DMS 273 treated with DMSO at 0.1 percent for 48 hours (cell line): ENCODE measurements at regions not wholly inside any gene's neighbourhood (a gene's known extent, or its start where the extent isn't known, plus 50 kb on each side); places are given as distances from the start of the nearest gene placed in this dataset.

ENCODE experiments used
- DNase-seq: peaks from one replicate; lab custom pipeline; 2025; lab: John Stamatoyannopoulos, UW

DNA sequence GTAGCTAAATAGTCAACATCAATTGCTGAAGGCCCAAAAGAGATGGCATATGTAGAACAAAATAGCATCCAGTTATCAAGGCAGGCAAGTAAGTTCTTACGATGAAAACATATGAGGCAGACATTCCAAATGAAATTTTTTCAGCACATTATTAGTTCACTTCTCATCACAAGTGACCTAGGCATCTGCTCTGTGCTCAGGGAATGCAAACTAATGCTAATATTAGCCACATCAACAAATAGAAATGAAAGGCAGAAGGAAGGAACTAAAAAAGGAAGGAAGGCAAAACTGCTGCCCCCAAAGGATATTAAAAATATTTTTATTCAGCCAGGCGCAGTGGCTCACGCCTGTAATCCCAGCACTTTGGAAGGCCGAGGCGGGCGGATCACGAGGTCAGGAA lies 51.2 kb upstream of the ROCK1 start:
- no peak for DNase-seq

DNA sequence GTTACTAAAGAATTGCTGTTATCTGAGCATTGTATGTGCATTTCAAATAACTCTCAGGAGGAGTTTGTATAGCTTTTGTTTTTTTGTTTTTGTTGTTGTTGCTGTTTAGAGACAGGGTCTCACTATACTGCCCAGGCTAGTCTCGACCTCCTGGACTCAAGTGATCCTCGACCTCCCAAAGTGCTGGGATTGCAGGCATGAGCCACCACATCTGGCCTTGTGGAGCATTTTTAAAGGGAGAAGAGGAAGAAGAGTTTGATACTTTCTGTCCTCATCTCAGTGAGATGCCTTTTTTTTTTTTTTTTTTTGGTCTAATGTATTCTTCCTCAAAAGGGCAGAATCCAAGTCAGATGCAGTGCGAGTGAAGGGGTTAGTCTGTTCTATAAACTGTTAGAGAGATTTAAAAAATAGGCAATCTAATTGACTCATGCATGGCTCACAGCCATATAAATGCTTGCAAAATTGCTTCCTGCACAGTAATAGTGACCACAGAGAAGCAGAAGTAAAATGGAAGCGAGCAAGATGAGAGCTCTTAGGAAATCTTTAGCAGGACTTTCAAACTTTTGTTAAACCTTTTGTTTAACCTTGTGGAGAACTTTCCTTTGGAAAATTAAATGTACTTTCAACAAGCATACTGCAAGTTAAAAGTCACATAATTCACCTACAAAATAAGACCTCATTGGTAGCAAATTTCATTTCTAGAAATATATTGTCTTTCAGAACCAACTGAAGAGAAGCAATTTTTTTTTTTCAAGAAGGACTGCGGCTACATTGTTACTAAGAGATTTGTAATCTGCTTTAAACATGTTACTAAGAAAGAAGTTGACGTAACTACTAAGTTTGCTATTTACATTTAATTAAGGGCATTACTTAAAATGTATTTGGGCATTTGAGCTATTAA lies 52.3 kb upstream of the ROCK1 start:
- DNase-seq = no peak

DNA sequence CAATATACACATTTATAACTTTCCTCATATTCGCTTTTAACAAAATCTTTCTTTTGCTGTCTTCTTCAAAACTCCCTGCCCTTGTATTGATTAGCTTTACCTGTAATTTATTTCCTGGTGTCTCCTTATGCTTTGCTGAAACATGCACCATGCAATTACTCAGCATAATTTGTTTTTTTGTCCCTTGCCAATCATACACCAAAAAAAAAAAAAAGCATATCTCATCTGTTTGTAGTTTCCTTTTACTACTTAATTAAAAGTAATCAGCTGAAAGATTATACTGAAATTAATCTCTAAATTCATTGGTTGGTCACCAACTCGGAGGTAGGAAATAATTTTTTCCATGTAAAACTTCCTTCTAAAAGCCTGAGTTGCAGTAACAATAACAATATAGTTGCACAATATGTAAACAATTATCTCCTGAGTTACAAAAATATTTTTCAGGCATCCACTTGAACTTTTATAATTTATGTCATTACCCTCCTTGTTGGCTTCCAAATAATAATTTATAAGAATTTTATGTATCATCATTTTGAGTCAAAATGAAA lies 53.0 kb upstream of the ROCK1 start:
- DNase-seq = no peak

DNA sequence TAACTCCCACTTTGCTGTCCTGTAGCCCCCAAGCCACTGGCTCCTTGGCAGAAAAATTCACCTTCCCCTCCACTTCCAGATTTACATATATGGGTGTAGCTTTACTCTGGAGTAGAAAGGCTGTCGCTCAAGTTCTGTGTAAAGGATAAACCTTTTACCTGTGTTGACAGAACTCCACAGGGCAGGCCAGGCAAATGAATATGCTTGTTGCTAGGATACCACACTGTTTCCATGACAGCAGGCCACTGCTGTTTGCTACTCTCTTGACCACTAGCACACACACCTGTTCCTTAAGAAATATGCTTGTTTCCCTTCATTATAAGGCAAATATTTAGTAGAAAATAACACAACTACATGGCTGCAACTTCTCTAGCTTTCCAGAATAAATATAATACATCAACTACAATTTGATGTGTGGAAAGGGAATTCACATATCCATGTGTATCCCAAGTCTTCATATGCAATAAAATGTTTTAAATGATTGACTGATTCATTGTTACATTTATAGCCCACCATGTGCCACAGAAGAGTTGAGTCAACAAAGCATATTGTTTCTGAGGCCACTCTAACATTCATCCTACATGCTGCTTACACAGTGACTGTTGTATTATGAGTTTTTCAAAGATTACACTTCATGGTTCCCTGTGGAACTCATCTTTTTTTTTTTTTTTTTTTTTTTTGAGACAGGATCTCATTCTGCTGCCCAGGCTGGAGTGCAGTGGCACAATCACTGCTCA lies 56.2 kb upstream of the ROCK1 start:
- DNase-seq = no peak

DNA sequence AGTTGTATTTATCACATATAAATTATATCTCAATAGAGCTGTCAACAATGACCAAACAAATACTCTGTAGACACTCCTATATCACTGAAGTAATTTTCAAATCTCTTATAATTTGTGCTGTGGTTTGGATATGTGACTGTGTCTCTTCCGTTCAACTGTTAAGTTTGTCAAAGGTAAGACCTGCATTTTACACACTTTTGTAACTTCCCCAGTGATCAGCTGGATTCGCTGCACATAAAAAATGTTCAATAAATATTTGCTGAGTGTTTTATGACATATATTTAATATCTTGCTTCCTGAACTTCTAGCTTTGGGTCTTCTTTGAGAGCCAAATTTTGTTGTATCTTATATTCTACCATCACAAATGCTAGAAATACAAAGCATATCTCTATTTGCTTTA lies 57.3 kb upstream of the ROCK1 start:
- no peak for DNase-seq

DNA sequence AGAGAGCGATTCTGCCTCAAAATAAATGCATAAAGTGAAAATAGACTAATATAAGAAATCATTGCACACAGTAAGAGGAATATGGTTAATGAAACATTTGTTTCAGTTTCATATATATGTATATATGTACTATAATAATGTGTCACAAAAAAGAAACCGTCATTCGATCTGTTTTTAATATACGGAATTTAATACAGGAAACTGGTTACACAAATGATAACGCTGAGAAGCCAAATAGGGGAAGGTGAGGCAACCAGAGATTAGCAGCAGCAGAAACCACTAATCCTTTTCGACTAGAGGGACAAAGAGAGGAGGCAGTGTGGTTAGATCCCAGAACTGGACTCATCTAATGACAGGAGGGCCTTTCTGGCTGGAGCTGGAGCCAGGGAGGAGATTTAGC lies 64.2 kb upstream of the GREB1L start:
- no peak for DNase-seq

DNA sequence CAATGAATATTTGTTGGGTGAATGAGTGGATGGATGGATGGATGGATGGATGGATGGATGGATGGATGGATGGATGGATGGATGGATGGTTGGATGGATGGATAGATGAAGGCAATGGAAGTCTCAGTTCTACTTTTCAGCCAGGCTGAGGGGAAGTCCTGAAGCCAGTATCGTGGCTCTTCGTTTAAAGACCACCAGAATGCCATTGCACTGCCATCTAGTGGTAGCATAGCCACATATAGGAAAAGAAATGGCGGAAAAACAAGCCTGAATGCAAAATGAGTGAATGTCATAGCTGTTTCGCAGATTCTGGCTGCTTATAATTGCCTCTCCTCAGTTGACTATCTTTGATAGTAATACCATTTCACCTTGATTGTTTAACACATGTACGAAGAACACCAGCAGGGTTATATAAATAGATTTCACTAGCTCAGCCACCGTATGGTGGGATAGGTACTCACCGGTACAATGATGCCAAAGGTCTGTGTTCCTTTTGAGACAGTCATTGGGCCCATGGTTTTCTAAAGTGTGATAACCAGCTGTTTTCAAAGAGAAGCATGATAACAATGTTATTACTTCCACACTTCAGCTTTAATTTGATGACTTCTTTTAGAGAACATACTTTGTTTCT lies 62.3 kb upstream of the GREB1L start:
- DNase-seq = peak; percentile 35

DNA sequence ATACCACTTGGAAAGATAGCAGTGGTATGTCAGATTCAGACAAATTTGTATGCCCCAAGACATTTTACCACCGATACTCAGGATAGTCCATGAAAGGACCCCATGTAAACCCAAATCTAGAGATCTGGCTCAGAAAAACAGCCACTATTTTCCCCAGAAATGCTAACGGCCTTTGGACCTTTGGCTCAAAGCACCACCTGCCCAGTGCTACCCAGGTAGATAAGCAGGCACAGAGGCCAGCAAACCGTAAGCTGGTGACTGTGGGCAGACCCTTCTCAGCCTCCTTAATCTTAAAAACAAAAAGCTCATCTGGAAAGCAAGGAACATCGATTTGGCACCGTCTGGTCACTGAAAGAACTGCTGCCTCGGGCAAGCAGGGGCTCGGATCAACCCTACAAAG lies 61.4 kb upstream of the GREB1L start:
- no peak for DNase-seq

DNA sequence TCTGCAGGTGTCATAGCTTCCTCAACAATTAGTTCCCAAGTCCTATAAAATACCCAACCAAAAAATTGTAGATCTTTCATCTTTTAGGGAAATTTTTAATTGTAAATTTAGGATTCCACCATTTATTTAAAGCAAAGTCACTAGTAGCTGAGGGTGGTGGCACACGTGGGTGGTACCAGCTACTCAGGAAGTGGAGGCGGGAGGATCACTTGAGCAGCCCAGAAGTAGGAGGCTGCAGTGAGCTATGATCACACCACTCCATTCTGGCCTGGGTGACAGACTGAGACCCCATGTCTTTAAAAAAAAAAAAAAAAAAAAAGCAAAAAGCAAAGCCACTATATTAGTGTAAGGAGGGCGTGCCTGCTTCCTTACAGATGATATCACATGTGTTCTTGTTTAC lies 60.3 kb upstream of the GREB1L start:
- DNase-seq = no peak

DNA sequence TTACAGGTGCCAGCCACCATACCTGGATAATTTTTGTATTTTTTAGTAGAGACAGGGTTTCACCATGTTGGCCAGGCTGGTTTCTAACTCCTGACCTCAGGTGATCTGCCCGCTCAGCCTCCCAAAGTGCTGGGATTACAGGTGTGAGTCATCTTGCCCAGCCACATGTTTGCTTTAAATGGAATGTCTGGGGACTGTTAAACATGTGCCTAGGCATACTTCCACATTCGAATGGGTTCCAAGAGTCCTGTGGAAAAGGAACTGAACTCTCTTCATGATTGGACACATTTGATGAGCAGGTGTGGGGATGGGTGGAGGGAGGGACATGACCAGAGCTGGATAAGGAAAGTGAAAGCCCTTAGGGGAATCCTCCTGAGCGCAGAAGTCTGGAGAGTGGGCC lies 58.4 kb upstream of the GREB1L start:
- DNase-seq = no peak

DNA sequence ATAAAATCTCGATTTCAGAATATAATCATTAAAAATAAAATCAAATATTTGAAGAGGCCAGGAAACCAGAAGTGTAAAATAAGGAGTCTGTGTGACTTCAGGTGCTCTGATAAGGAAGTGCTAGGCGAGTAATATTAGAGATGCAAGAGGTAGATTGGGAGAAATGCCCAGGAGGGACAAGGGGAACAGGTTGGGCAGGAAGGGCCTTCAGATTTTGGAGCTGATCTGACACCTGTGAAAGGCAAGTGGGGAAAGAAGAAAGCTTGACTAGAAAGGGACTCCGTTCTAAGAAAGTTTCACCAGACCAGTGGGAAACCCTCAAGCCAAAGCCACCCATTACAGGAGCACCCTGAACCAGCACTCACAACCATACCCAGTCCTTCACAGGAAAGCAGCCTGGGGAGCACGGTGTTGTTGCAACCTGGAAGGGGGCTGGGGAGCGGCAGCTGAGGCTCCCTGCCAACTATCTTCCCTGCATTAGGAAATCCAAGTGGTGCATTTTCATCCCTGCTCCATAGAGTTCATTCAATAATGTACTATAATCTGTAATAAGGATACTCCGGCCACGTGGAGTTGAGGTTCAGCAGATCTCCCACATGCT lies 57.5 kb upstream of the GREB1L start:
- no peak for DNase-seq

DNA sequence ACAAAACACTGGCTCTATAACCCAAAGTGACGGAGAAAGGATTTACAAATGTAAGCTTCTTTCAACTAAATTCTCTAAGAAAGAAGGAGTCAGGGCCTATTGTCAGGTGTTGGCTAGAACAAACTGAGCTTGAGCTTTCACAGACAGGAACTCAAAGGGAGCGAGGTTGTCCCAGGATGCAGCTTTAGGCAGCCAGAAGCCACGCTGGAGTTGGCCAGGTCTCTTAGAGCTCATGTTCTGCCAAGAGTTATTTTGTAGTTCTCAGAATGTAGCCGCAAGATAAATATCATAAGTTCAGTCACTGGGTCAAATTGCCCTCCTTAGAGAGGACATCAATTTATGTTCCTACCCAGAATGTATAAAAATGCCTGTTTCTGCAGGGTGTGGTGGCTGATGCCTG lies 54.1 kb upstream of the GREB1L start:
- no peak for DNase-seq

DNA sequence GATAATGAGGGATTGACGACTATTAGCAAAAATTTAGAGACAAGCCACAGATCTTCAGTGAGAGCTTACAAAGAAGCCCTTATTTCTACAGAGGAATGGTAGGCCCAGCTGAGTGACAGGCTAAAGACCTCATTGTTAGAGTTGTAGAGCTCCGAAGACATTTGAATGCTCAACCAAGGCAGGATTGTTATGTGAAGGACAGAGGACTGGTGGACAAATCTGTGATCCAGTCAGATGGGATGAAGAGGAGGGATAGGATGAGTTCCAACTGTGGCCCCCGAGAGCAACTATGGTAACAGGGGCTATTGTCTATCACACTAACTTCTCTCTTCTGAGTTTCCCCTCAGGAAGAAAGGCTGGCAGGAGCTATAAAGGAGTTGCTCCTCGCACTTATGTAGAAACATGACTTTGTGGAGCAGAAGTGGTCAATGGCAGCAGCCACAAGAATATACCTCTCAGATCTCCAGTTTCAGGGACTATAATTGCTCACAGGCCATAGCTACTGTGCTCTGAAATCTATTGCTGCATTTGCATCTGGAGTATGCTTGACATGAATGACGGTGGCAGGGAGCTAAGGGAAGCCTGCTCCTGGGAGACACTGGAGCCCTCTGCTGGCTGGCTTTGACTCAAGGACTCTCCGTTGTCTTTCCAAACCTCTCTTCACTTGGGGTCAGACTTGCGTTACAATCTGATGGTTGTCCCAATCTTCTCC lies 50.3 kb upstream of the GREB1L start:
- DNase-seq = peak; percentile 11
